A549 (cell line): ENCODE measurements at regions not wholly inside any gene's neighbourhood (a gene's known extent, or its start where the extent isn't known, plus 50 kb on each side); places are given as distances from the start of the nearest gene placed in this dataset.
"Not testable (repeated sequence)": the region's sequence is repeated elsewhere in the genome, so short reads cannot be mapped to it uniquely, and the experiment has no call there.

Experiments
- MAZ ChIP-seq: fragments of 150-350 bp; IDR thresholded peaks from 2 replicates; pipeline ENCODE4 v1.6.1; 2014; ENCODE audit warnings: antibody characterized with exemption, low read depth, low read length, borderline replicate concordance
- POLR2A ChIP-seq: IDR thresholded peaks from 2 replicates; pipeline ENCODE4 v1.6.1; 2012; ENCODE audit warnings: mild to moderate bottlenecking, low read length
- POLR2AphosphoS2 ChIP-seq: conservative IDR thresholded peaks from 2 replicates; pipeline ENCODE4 v1.6.1; 2012; ENCODE audit warnings: low read length, improper control_type of control experiment, inconsistent platforms
- TF ChIP-seq, protein P1 (sequence below): fragments of >200 bp; sonication (Bioruptor Twin); formaldehyde crosslinking; IDR thresholded peaks from 3 replicates; pipeline ENCODE4 v1.5.1; 2016
- TF ChIP-seq, protein P2 (sequence below): fragments of 200-600 bp; sonication (generic); IDR thresholded peaks from 2 replicates; pipeline ENCODE4 v1.6.1; 2016; ENCODE audit warnings: antibody characterized with exemption, mild to moderate bottlenecking, moderate library complexity

DNA sequence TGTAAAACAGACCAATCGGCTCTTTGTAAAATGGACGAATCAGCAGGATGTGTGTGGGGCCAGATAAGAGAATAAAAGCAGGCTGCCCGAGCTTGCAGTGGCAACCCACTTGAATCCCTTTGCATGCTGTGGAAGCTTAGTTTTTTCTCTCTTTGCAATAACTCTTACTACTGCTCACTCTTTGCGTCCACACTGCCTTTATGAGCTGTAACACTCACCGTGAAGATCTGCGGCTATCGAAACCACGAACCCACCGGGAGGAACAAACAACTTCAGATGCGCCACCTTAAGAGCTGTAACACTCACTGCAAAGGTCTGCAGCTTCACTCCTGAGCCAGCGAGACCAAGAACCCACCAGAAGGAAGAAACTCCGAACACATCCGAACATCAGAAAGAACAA lies 722.7 kb downstream of the DIAPH3 start:
- TF ChIP-seq, protein P1, sequence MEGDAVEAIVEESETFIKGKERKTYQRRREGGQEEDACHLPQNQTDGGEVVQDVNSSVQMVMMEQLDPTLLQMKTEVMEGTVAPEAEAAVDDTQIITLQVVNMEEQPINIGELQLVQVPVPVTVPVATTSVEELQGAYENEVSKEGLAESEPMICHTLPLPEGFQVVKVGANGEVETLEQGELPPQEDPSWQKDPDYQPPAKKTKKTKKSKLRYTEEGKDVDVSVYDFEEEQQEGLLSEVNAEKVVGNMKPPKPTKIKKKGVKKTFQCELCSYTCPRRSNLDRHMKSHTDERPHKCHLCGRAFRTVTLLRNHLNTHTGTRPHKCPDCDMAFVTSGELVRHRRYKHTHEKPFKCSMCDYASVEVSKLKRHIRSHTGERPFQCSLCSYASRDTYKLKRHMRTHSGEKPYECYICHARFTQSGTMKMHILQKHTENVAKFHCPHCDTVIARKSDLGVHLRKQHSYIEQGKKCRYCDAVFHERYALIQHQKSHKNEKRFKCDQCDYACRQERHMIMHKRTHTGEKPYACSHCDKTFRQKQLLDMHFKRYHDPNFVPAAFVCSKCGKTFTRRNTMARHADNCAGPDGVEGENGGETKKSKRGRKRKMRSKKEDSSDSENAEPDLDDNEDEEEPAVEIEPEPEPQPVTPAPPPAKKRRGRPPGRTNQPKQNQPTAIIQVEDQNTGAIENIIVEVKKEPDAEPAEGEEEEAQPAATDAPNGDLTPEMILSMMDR, result not testable (repeated sequence)
- not testable (repeated sequence) for TF ChIP-seq POLR2AphosphoS2, POLR2A, MAZ
- TF ChIP-seq, protein P2, sequence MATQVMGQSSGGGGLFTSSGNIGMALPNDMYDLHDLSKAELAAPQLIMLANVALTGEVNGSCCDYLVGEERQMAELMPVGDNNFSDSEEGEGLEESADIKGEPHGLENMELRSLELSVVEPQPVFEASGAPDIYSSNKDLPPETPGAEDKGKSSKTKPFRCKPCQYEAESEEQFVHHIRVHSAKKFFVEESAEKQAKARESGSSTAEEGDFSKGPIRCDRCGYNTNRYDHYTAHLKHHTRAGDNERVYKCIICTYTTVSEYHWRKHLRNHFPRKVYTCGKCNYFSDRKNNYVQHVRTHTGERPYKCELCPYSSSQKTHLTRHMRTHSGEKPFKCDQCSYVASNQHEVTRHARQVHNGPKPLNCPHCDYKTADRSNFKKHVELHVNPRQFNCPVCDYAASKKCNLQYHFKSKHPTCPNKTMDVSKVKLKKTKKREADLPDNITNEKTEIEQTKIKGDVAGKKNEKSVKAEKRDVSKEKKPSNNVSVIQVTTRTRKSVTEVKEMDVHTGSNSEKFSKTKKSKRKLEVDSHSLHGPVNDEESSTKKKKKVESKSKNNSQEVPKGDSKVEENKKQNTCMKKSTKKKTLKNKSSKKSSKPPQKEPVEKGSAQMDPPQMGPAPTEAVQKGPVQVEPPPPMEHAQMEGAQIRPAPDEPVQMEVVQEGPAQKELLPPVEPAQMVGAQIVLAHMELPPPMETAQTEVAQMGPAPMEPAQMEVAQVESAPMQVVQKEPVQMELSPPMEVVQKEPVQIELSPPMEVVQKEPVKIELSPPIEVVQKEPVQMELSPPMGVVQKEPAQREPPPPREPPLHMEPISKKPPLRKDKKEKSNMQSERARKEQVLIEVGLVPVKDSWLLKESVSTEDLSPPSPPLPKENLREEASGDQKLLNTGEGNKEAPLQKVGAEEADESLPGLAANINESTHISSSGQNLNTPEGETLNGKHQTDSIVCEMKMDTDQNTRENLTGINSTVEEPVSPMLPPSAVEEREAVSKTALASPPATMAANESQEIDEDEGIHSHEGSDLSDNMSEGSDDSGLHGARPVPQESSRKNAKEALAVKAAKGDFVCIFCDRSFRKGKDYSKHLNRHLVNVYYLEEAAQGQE, result not testable (repeated sequence)
